PC-9 (cell line): ENCODE measurements at regions not wholly inside any gene's neighbourhood (a gene's known extent, or its start where the extent isn't known, plus 50 kb on each side); places are given as distances from the start of the nearest gene placed in this dataset.

Source experiments
- EZH2 ChIP-seq: fragments of 200-600 bp; sonication (generic); IDR thresholded peaks from 2 replicates; pipeline ENCODE4 v1.8.0; 2017; ENCODE audit warnings: antibody characterized with exemption, low read depth
- TF ChIP-seq, protein P1 (sequence below): fragments of 200-600 bp; sonication (generic); conservative IDR thresholded peaks from 2 replicates; pipeline ENCODE4 v1.6.1; 2017; ENCODE audit warnings: mixed run types, antibody characterized with exemption, mild to moderate bottlenecking, moderate library complexity

DNA sequence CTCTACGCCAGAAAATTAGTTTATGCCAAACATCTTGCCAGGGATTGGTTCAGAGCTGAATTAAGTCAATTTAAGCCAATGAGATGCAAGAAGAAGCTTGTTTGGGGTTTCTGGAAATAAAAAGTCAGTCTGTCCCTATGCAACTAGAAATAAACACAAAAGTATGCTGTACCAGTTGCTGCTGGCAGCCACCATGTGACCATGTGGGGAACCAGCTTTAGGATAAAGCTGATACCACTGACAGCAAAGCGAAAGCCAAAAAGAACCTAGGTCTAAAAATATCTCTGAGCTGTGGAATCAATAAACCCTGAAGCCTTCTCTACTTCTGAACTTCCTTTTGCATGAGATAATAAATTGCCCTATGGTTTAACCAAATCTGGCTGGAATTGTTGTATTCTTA is 181.8 kb upstream of the PARD3B start:
- TF ChIP-seq, protein P1, sequence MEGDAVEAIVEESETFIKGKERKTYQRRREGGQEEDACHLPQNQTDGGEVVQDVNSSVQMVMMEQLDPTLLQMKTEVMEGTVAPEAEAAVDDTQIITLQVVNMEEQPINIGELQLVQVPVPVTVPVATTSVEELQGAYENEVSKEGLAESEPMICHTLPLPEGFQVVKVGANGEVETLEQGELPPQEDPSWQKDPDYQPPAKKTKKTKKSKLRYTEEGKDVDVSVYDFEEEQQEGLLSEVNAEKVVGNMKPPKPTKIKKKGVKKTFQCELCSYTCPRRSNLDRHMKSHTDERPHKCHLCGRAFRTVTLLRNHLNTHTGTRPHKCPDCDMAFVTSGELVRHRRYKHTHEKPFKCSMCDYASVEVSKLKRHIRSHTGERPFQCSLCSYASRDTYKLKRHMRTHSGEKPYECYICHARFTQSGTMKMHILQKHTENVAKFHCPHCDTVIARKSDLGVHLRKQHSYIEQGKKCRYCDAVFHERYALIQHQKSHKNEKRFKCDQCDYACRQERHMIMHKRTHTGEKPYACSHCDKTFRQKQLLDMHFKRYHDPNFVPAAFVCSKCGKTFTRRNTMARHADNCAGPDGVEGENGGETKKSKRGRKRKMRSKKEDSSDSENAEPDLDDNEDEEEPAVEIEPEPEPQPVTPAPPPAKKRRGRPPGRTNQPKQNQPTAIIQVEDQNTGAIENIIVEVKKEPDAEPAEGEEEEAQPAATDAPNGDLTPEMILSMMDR = no peak
- no peak for TF ChIP-seq EZH2
